HG03175 (cell line): ENCODE measurements at regions not wholly inside any gene's neighbourhood (a gene's known extent, or its start where the extent isn't known, plus 50 kb on each side); places are given as distances from the start of the nearest gene placed in this dataset.
"Not testable (repeated sequence)": the region's sequence is repeated elsewhere in the genome, so short reads cannot be mapped to it uniquely, and the experiment has no call there.

ENCODE experiments used
- ATAC-seq: cut with Tn5 transposase; IDR thresholded peaks from one replicate; pipeline ENCODE4 v1.9.1; 2021; ENCODE audit warnings: mild to moderate bottlenecking, moderate library complexity; ENCODE audit not compliant: unreplicated experiment

GRCh38 chr5:66411701-66412100 lies 184.5 kb upstream of the MAST4 start:
- ATAC-seq: no peak

GRCh38 chr5:66413931-66414330 lies 182.3 kb upstream of the MAST4 start:
- ATAC-seq: no peak

GRCh38 chr5:66415208-66415607 lies 181.0 kb upstream of the MAST4 start:
- no peak for ATAC-seq

GRCh38 chr5:66416698-66417097 lies 179.5 kb upstream of the MAST4 start:
- ATAC-seq: no peak

GRCh38 chr5:66417781-66418180 lies 178.4 kb upstream of the MAST4 start:
- ATAC-seq: no peak

- ATAC-seq: no peak
Observed at GRCh38 chr5:66423484-66423883, 172.7 kb upstream of the MAST4 start.

GRCh38 chr5:66425842-66426241 lies 170.4 kb upstream of the MAST4 start:
- ATAC-seq: no peak

GRCh38 chr5:66426259-66427138 lies 169.7 kb upstream of the MAST4 start:
- ATAC-seq: no peak

- no peak for ATAC-seq
Observed at GRCh38 chr5:66427139-66427442, 169.1 kb upstream of the MAST4 start.

GRCh38 chr5:66436721-66437120 lies 159.5 kb upstream of the MAST4 start:
- no peak for ATAC-seq

GRCh38 chr5:66438087-66438486 lies 158.1 kb upstream of the MAST4 start:
- ATAC-seq: no peak

GRCh38 chr5:66438696-66439095 lies 157.5 kb upstream of the MAST4 start:
- no peak for ATAC-seq

- ATAC-seq: peak; percentile 47
Observed at GRCh38 chr5:66440202-66440680, 156.0 kb upstream of the MAST4 start.

GRCh38 chr5:66441351-66441750 lies 154.8 kb upstream of the MAST4 start:
- no peak for ATAC-seq

- ATAC-seq: no peak
Observed at GRCh38 chr5:66442951-66443445, 153.2 kb upstream of the MAST4 start.

GRCh38 chr5:66443462-66444130 lies 152.6 kb upstream of the MAST4 start:
- ATAC-seq: no peak

GRCh38 chr5:66448070-66448469 lies 148.1 kb upstream of the MAST4 start:
- ATAC-seq: not testable (repeated sequence)

GRCh38 chr5:66450237-66450636 lies 146.0 kb upstream of the MAST4 start:
- ATAC-seq: no peak

- no peak for ATAC-seq
Observed at GRCh38 chr5:66450988-66451387, 145.2 kb upstream of the MAST4 start.

- no peak for ATAC-seq
Observed at GRCh38 chr5:66452109-66452508, 144.1 kb upstream of the MAST4 start.

- no peak for ATAC-seq
Observed at GRCh38 chr5:66454186-66455078, 141.8 kb upstream of the MAST4 start.
